NB4 (cell line): ENCODE measurements at regions not wholly inside any gene's neighbourhood (a gene's known extent, or its start where the extent isn't known, plus 50 kb on each side); places are given as distances from the start of the nearest gene placed in this dataset.

ENCODE experiments used
- DNase-seq: peaks from one replicate; pipeline ENCODE4 v3.0.0; 2010; ENCODE audit warnings: low read depth
- H3K4me3 ChIP-seq: one replicate; pipeline ENCODE4 v1.5.1; 2011; ENCODE audit warnings: mild to moderate bottlenecking, low read depth, low read length, moderate library complexity
- MAX ChIP-seq: IDR thresholded peaks from 2 replicates; pipeline ENCODE4 v1.6.1; 2011; ENCODE audit warnings: low read depth, low read length
- MYC ChIP-seq: IDR thresholded peaks from 2 replicates; pipeline ENCODE4 v1.6.1; 2011; ENCODE audit warnings: low read depth, low read length
- POLR2A ChIP-seq: IDR thresholded peaks from 2 replicates; pipeline ENCODE4 v1.6.1; 2011; ENCODE audit warnings: mild to moderate bottlenecking; ENCODE audit not compliant: insufficient read length; ENCODE audit errors: extremely low read depth
- TF ChIP-seq, protein P1 (sequence below): IDR thresholded peaks from one replicate; pipeline ENCODE4 v1.5.1; 2012; ENCODE audit warnings: low read depth, low read length

DNA sequence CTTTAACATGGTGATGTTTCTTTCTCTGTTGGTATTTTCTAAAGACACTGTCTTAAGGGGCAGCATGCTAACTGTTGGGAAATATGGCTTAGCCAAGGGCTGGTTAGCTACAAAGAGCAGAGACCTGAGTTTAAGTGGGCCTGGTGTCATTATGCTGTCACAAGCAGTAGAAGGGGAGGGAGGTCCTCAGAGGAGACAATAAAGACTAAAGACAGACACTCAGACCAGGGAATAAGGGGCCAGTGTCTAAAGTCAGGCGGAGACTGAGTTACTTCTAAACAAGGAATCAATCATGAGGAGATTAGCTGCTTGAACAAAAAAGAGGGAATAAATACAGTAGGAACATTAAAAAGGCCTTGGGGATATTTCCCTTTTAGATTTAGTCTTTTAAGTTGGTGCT is 142.7 kb upstream of the DPPA4 start:
- no peak for TF ChIP-seq POLR2A
- no peak for TF ChIP-seq MYC
- TF ChIP-seq, protein P1, sequence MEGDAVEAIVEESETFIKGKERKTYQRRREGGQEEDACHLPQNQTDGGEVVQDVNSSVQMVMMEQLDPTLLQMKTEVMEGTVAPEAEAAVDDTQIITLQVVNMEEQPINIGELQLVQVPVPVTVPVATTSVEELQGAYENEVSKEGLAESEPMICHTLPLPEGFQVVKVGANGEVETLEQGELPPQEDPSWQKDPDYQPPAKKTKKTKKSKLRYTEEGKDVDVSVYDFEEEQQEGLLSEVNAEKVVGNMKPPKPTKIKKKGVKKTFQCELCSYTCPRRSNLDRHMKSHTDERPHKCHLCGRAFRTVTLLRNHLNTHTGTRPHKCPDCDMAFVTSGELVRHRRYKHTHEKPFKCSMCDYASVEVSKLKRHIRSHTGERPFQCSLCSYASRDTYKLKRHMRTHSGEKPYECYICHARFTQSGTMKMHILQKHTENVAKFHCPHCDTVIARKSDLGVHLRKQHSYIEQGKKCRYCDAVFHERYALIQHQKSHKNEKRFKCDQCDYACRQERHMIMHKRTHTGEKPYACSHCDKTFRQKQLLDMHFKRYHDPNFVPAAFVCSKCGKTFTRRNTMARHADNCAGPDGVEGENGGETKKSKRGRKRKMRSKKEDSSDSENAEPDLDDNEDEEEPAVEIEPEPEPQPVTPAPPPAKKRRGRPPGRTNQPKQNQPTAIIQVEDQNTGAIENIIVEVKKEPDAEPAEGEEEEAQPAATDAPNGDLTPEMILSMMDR, result no peak
- no peak for TF ChIP-seq MAX
- no peak for DNase-seq
- H3K4me3 ChIP-seq, result no peak overlapping the region

DNA sequence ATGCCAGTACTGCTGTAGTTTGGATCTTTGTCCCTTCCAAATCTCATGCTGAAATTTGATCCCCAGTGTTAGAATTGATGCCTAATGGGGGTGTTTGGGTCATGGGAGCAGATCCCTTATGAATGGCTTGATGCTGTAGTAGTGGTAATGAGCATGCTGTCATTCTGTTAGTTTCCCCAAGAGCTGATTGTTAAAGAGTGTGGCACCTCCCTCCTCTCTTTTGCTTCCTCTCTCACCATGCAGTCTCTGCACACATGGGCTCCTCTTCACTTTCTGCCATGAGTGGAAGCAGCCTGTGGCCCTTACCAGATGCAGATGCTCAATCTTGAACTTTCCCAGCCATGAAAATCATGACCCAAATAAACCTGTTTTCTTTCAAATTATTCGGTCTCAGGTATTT is 141.3 kb upstream of the DPPA4 start:
- no peak overlapping the region for H3K4me3 ChIP-seq
- TF ChIP-seq POLR2A, result no peak
- TF ChIP-seq MAX, result no peak
- no peak for TF ChIP-seq MYC
- TF ChIP-seq, protein P1, result no peak
- DNase-seq, result no peak

DNA sequence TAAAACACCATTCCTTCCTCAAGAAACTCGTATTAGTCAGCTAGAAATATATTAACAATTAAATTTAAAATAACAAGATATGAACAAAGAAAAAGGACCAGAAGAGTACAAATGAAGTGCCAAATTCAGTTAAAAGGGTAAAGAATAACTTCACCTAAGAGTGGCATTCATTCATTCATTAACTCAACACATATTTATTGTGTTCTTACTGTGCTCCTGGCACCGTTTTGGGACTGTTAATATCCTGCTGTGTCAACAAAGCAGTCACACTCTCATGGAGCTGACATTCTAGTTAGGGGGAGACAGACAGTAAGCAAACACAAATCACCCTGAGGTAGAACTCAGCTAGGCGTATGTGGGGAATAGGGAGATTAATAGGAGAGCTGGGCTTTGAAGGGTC is 123.6 kb upstream of the DPPA4 start:
- TF ChIP-seq POLR2A (no peak), MAX (no peak), MYC (no peak)
- TF ChIP-seq, protein P1, result no peak
- H3K4me3 ChIP-seq, result no peak overlapping the region
- no peak for DNase-seq

DNA sequence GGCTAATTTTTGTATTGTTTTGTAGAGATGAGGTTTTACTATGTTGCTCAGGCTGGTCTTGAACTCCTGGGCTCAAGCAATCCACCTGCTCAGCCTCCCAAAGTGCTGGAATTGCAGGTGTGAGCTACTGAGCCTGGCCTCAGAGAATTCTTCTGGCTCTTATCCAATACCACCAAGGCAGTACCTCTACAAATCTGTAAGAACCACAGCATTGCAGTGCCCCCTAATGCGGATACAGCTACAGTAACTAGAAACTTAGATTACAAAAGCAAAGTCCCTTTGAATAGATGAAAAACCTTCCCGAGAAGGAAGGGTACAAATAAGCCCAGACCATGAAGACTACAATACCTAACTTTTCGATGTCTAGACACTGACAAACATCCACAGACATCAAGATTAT is 107.9 kb upstream of the DPPA4 start:
- no peak overlapping the region for H3K4me3 ChIP-seq
- TF ChIP-seq, protein P1, result no peak
- TF ChIP-seq MYC (no peak), POLR2A (no peak), MAX (no peak)
- no peak for DNase-seq

GRCh38 chr3:109442531-109442930 is 105.2 kb upstream of the DPPA4 start:
- no peak overlapping the region for H3K4me3 ChIP-seq
- TF ChIP-seq MAX, result no peak
- TF ChIP-seq MYC, result no peak
- DNase-seq, result no peak

DNA sequence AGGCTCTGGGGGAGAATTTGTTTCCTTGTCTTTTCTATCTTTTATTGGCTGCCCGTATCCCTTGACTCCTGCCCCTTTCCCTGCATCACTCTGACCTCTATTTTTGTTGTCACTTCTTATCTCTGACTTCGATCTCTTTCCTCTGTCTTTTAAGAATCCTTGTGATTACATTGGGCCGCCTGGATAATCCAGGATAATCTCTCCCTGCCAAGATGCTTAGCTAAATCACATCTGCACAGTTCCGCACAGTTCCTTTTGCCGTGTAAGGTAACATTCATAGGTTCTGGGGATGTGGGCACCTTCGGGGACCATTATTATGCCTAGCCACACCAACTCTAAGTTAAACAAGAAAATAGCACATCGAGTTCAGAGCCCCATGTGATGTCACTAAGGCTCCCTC is 103.0 kb upstream of the DPPA4 start:
- no peak overlapping the region for H3K4me3 ChIP-seq
- TF ChIP-seq, protein P1, result no peak
- TF ChIP-seq MAX (no peak), MYC (no peak), POLR2A (no peak)
- no peak for DNase-seq
